Fibroblast of lung (primary cell): ENCODE measurements at regions not wholly inside any gene's neighbourhood (a gene's known extent, or its start where the extent isn't known, plus 50 kb on each side); places are given as distances from the start of the nearest gene placed in this dataset.

ENCODE experiments used
- EZH2 ChIP-seq: IDR thresholded peaks from 2 replicates; pipeline ENCODE4 v1.5.1; 2012; ENCODE audit warnings: low read length, control low read depth, mild to moderate bottlenecking; ENCODE audit errors: missing control alignments
- TF ChIP-seq, protein P1 (sequence below), 2 donors: IDR thresholded peaks in 1 of 2; conservative IDR thresholded peaks in 1 of 2; 1 replicate in 1 of 2; 2 replicates in 1 of 2; pipeline ENCODE4 v1.5.1; 2011 to 2012; ENCODE audit warnings: low read length in 2 of 2, control low read depth in 1 of 2, inconsistent platforms in 1 of 2, low read depth in 1 of 2, mild to moderate bottlenecking in 1 of 2

DNA sequence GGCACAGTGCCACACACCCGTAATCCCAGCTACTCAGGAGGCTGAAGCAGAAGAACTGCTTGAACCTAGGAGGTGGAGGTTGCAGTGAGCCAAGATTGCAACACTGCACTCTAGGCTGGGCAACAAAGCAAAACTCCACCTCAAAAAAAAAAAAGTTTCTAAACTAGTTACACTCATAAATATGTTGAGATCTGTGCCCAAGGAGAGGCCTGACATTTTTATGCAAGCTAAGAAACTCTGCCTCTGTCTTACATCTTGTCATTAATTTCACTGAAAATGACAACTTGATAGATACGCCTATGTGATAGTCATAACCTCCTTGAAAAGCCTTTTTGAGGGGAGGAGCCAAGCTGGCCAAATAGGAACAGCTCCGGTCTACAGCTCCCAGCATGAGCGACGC is 412.7 kb downstream of the STK39 start:
- TF ChIP-seq, protein P1, sequence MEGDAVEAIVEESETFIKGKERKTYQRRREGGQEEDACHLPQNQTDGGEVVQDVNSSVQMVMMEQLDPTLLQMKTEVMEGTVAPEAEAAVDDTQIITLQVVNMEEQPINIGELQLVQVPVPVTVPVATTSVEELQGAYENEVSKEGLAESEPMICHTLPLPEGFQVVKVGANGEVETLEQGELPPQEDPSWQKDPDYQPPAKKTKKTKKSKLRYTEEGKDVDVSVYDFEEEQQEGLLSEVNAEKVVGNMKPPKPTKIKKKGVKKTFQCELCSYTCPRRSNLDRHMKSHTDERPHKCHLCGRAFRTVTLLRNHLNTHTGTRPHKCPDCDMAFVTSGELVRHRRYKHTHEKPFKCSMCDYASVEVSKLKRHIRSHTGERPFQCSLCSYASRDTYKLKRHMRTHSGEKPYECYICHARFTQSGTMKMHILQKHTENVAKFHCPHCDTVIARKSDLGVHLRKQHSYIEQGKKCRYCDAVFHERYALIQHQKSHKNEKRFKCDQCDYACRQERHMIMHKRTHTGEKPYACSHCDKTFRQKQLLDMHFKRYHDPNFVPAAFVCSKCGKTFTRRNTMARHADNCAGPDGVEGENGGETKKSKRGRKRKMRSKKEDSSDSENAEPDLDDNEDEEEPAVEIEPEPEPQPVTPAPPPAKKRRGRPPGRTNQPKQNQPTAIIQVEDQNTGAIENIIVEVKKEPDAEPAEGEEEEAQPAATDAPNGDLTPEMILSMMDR (conservative IDR thresholded peaks at IDR 0.05 in 1 of 2, IDR thresholded peaks at IDR 0.05 in 1 of 2; ENCODE audit: low read depth in 1 of 2, low read length in 2 of 2), result no peak
- no peak for TF ChIP-seq EZH2
